HEK293 (cell line): ENCODE measurements at regions not wholly inside any gene's neighbourhood (a gene's known extent, or its start where the extent isn't known, plus 50 kb on each side); places are given as distances from the start of the nearest gene placed in this dataset.

ENCODE experiments used
- CTCF ChIA-PET: fragments of 350-600 bp; formaldehyde crosslinking; extraction: SDS; loops from one replicate; lab custom pipeline; 2021; ENCODE audit warnings: antibody characterized with exemption; lab: Yijun Ruan, JAX
- POLR2A ChIA-PET: fragments of 300-600 bp; formaldehyde crosslinking; extraction: SDS; loops from one replicate; lab custom pipeline; 2020; ENCODE audit warnings: antibody characterized with exemption, inconsistent platforms; lab: Yijun Ruan, JAX
- H3K27ac ChIP-seq: fragments of 200-500 bp; sonication (Bioruptor generic); 2 replicates; pipeline ENCODE4 v1.5.1; 2014; ENCODE audit warnings: low read depth, low read length, control low read depth, inconsistent platforms; ENCODE audit errors: extremely low read depth
- H3K36me3 ChIP-seq, 2 experiments: fragments of 200-500 bp in 1 of 2; sonication (Bioruptor generic) in 1 of 2; 1 replicate in 1 of 2; 2 replicates in 1 of 2; pipeline ENCODE4 v1.5.1; 2014 to 2017; ENCODE audit warnings: inconsistent platforms in 2 of 2, low read length in 2 of 2; ENCODE audit not compliant: control insufficient read depth in 2 of 2, insufficient read depth in 1 of 2
- H3K4me1 ChIP-seq: fragments of 200-500 bp; sonication (Bioruptor generic); 2 replicates; pipeline ENCODE4 v1.5.1; 2014; ENCODE audit warnings: mild to moderate bottlenecking, low read length, inconsistent platforms; ENCODE audit not compliant: control insufficient read depth, insufficient read depth
- H3K4me3 ChIP-seq: 2 replicates; pipeline ENCODE4 v1.5.1; 2011; ENCODE audit warnings: low read depth, mild to moderate bottlenecking, control low read depth, low read length, moderate library complexity
- H3K9me3 ChIP-seq: fragments of 200-500 bp; sonication (Bioruptor generic); 2 replicates; pipeline ENCODE4 v1.5.1; 2014; ENCODE audit warnings: low read depth, low read length, inconsistent platforms; ENCODE audit not compliant: control insufficient read depth, insufficient read depth
- FEZF1 ChIP-seq: fragments of 450-650 bp; formaldehyde crosslinking; IDR thresholded peaks from 2 replicates; pipeline ENCODE4 v1.5.1; 2016; ENCODE audit warnings: missing biosample characterization, missing genetic modification characterization
- IKZF3 ChIP-seq: fragments of 450-650 bp; IDR thresholded peaks from 2 replicates; pipeline ENCODE4 v1.5.0; 2018; ENCODE audit warnings: missing biosample characterization, mild to moderate bottlenecking, missing genetic modification characterization, moderate library complexity
- KLF16 ChIP-seq: fragments of 450-650 bp; formaldehyde crosslinking; IDR thresholded peaks from 2 replicates; pipeline ENCODE4 v1.5.1; 2017; ENCODE audit warnings: missing biosample characterization, missing genetic modification characterization
- KLF7 ChIP-seq: fragments of 450-650 bp; formaldehyde crosslinking; IDR thresholded peaks from 2 replicates; pipeline ENCODE4 v1.5.1; 2016; ENCODE audit warnings: missing biosample characterization, missing genetic modification characterization, borderline replicate concordance
- MZF1 ChIP-seq: fragments of 450-650 bp; formaldehyde crosslinking; IDR thresholded peaks from 2 replicates; pipeline ENCODE4 v1.5.1; 2017; ENCODE audit warnings: missing biosample characterization, missing genetic modification characterization, borderline replicate concordance
- OSR2 ChIP-seq: fragments of 450-650 bp; formaldehyde crosslinking; IDR thresholded peaks from 2 replicates; pipeline ENCODE4 v1.5.1; 2016; ENCODE audit warnings: missing biosample characterization, missing genetic modification characterization
- OVOL3 ChIP-seq: fragments of 450-650 bp; formaldehyde crosslinking; IDR thresholded peaks from 2 replicates; pipeline ENCODE4 v1.5.1; 2016; ENCODE audit warnings: missing biosample characterization, missing genetic modification characterization
- ZEB2 ChIP-seq: fragments of 450-650 bp; formaldehyde crosslinking; IDR thresholded peaks from 2 replicates; pipeline ENCODE4 v1.5.1; 2016; ENCODE audit warnings: missing biosample characterization, missing genetic modification characterization
- ZNF114 ChIP-seq: fragments of 450-650 bp; formaldehyde crosslinking; IDR thresholded peaks from 2 replicates; pipeline ENCODE4 v1.5.0; 2017; ENCODE audit warnings: missing biosample characterization, missing genetic modification characterization
- ZNF146 ChIP-seq: fragments of 450-650 bp; formaldehyde crosslinking; IDR thresholded peaks from 2 replicates; pipeline ENCODE4 v1.5.1; 2016; ENCODE audit warnings: missing biosample characterization, missing genetic modification characterization
- ZNF175 ChIP-seq: fragments of 450-650 bp; formaldehyde crosslinking; IDR thresholded peaks from 2 replicates; pipeline ENCODE4 v1.5.1; 2016; ENCODE audit warnings: missing biosample characterization, missing genetic modification characterization
- ZNF2 ChIP-seq: fragments of 450-650 bp; formaldehyde crosslinking; IDR thresholded peaks from 2 replicates; pipeline ENCODE4 v1.5.1; 2016; ENCODE audit warnings: missing biosample characterization, missing genetic modification characterization
- ZNF248 ChIP-seq: fragments of 450-650 bp; formaldehyde crosslinking; IDR thresholded peaks from 2 replicates; pipeline ENCODE4 v1.5.1; 2017; ENCODE audit warnings: missing biosample characterization, missing genetic modification characterization
- ZNF510 ChIP-seq: fragments of 450-650 bp; formaldehyde crosslinking; IDR thresholded peaks from 2 replicates; pipeline ENCODE4 v1.5.1; 2018; ENCODE audit warnings: mild to moderate bottlenecking, missing genetic modification characterization, missing biosample characterization; ENCODE audit not compliant: insufficient replicate concordance
- ZNF600 ChIP-seq: fragments of 450-650 bp; formaldehyde crosslinking; IDR thresholded peaks from 2 replicates; pipeline ENCODE4 v1.5.1; 2016; ENCODE audit warnings: missing biosample characterization, missing genetic modification characterization
- ZNF670 ChIP-seq: fragments of 450-650 bp; formaldehyde crosslinking; IDR thresholded peaks from 2 replicates; pipeline ENCODE4 v1.5.1; 2016; ENCODE audit warnings: missing biosample characterization, missing genetic modification characterization, low read depth
- ZNF76 ChIP-seq: fragments of 450-650 bp; formaldehyde crosslinking; IDR thresholded peaks from 2 replicates; pipeline ENCODE4; 2016; ENCODE audit warnings: low read depth, missing biosample characterization, missing genetic modification characterization, borderline replicate concordance
- ZNF768 ChIP-seq: fragments of 450-650 bp; formaldehyde crosslinking; IDR thresholded peaks from 2 replicates; pipeline ENCODE4 v1.5.1; 2018; ENCODE audit warnings: missing biosample characterization, mild to moderate bottlenecking, missing genetic modification characterization
- ZNF791 ChIP-seq: fragments of 450-650 bp; formaldehyde crosslinking; IDR thresholded peaks from 2 replicates; pipeline ENCODE4 v1.5.1; 2016; ENCODE audit warnings: missing biosample characterization, missing genetic modification characterization
- TF ChIP-seq, protein P1 (sequence below): fragments of 450-650 bp; formaldehyde crosslinking; IDR thresholded peaks from 2 replicates; pipeline ENCODE4 v1.5.1; 2016; ENCODE audit warnings: missing biosample characterization, missing genetic modification characterization
- TF ChIP-seq, protein P2 (sequence below): sonication (generic); formaldehyde crosslinking; IDR thresholded peaks from 2 replicates; pipeline ENCODE4 v1.8.1; 2022; ENCODE audit warnings: mild to moderate bottlenecking, moderate library complexity, missing genetic modification reagents
- TF ChIP-seq, protein P3 (sequence below): fragments of 450-650 bp; formaldehyde crosslinking; IDR thresholded peaks from 2 replicates; pipeline ENCODE4 v1.5.1; 2016; ENCODE audit warnings: missing biosample characterization, missing genetic modification characterization
- TF ChIP-seq, protein P4 (sequence below): fragments of 450-650 bp; formaldehyde crosslinking; IDR thresholded peaks from 2 replicates; pipeline ENCODE4 v1.5.1; 2016; ENCODE audit warnings: missing biosample characterization, missing genetic modification characterization
- TF ChIP-seq, protein P5 (sequence below): fragments of 450-650 bp; formaldehyde crosslinking; IDR thresholded peaks from 2 replicates; pipeline ENCODE4 v1.5.1; 2017; ENCODE audit warnings: missing biosample characterization, missing genetic modification characterization

DNA sequence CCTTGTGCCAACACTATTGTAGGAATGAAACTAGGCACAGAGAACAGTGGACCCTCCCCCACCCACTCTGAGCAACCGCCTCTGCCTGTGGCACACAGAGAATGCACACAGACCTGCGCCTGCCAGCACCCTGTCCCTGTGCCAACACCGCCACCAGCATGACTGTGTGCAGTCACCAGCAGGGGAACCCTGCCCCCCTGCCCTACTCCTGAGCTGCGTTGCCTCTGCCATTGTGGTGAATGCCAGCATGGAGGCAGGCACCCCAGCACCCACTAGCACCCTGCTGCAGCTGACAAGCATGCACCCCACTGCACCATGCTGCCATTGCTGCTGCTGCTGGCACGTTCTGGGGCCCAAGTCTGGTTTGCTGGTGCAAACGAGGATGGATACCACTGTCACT is 94.4 kb upstream of the PRLR start:
- H3K9me3 ChIP-seq = no peaks in the 10 kb centered on the region
- TF ChIP-seq, protein P1, sequence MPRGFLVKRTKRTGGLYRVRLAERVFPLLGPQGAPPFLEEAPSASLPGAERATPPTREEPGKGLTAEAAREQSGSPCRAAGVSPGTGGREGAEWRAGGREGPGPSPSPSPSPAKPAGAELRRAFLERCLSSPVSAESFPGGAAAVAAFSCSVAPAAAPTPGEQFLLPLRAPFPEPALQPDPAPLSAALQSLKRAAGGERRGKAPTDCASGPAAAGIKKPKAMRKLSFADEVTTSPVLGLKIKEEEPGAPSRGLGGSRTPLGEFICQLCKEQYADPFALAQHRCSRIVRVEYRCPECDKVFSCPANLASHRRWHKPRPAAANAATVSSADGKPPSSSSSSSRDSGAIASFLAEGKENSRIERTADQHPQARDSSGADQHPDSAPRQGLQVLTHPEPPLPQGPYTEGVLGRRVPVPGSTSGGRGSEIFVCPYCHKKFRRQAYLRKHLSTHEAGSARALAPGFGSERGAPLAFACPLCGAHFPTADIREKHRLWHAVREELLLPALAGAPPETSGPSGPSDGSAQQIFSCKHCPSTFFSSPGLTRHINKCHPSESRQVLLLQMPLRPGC (tag by site-specific recombination) = no peak
- TF ChIP-seq, protein P2, sequence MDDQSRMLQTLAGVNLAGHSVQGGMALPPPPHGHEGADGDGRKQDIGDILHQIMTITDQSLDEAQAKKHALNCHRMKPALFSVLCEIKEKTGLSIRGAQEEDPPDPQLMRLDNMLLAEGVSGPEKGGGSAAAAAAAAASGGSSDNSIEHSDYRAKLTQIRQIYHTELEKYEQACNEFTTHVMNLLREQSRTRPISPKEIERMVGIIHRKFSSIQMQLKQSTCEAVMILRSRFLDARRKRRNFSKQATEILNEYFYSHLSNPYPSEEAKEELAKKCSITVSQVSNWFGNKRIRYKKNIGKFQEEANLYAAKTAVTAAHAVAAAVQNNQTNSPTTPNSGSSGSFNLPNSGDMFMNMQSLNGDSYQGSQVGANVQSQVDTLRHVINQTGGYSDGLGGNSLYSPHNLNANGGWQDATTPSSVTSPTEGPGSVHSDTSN = 0 out of 2 replicates have a peak, but pooled peaks have one; percentile 38
- TF ChIP-seq OSR2 (tag by site-specific recombination) = no peak
- TF ChIP-seq ZNF248 (tag by site-specific recombination) = no peak
- no peak for TF ChIP-seq ZNF175 (tag by site-specific recombination)
- TF ChIP-seq KLF16 (tag by site-specific recombination) = no peak
- TF ChIP-seq ZEB2 (tag by site-specific recombination) = no peak
- POLR2A ChIA-PET = no interaction called here

DNA sequence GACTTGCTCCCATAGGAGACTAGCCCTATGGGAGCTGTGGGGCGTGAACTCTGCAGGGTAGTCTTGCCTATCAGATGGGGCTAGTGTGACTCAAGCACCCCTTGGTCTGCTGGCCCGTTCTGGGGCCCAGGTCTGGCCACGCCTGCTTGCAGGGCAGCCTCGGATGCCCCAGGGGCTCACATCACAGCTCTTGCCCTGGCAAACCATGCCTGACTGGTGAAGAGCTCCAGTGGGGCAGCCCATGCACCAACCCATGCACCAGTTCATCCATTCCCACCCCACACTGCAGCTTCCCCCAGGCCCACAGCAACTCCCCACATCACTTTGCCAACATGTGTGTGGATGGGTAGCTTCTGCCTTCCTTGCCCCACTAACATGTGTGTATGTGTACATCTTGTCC is 93.9 kb upstream of the PRLR start:
- H3K4me1 ChIP-seq = peaks cover 12% of the 10 kb centered on the region
- H3K36me3 ChIP-seq = no peaks in the 10 kb centered on the region
- H3K9me3 ChIP-seq = no peaks in the 10 kb centered on the region
- TF ChIP-seq, protein P3, sequence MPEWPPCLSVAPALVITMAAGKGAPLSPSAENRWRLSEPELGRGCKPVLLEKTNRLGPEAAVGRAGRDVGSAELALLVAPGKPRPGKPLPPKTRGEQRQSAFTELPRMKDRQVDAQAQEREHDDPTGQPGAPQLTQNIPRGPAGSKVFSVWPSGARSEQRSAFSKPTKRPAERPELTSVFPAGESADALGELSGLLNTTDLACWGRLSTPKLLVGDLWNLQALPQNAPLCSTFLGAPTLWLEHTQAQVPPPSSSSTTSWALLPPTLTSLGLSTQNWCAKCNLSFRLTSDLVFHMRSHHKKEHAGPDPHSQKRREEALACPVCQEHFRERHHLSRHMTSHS = no peak
- TF ChIP-seq ZNF768 = no peak
- TF ChIP-seq, protein P4, sequence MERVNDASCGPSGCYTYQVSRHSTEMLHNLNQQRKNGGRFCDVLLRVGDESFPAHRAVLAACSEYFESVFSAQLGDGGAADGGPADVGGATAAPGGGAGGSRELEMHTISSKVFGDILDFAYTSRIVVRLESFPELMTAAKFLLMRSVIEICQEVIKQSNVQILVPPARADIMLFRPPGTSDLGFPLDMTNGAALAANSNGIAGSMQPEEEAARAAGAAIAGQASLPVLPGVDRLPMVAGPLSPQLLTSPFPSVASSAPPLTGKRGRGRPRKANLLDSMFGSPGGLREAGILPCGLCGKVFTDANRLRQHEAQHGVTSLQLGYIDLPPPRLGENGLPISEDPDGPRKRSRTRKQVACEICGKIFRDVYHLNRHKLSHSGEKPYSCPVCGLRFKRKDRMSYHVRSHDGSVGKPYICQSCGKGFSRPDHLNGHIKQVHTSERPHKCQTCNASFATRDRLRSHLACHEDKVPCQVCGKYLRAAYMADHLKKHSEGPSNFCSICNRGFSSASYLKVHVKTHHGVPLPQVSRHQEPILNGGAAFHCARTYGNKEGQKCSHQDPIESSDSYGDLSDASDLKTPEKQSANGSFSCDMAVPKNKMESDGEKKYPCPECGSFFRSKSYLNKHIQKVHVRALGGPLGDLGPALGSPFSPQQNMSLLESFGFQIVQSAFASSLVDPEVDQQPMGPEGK (tag by site-specific recombination) = no peak
- TF ChIP-seq, protein P1 (tag by site-specific recombination) = no peak
- no peak for TF ChIP-seq KLF7 (tag by site-specific recombination)
- TF ChIP-seq ZNF510 (tag by site-specific recombination) = no peak
- TF ChIP-seq ZNF175 (tag by site-specific recombination) = no peak
- no peak for TF ChIP-seq MZF1 (tag by site-specific recombination)
- TF ChIP-seq ZNF114 (tag by site-specific recombination) = no peak
- no peak for TF ChIP-seq FEZF1
- TF ChIP-seq ZNF791 (tag by site-specific recombination) = no peak
- TF ChIP-seq OVOL3 (tag by site-specific recombination) = no peak
- TF ChIP-seq ZNF600 (tag by site-specific recombination) = no peak
- no peak for TF ChIP-seq ZNF76 (tag by site-specific recombination)
- no peak for TF ChIP-seq IKZF3 (tag by site-specific recombination)
- no peak for TF ChIP-seq ZNF2 (tag by site-specific recombination)
- TF ChIP-seq ZNF670 (tag by site-specific recombination) = no peak
- no peak for TF ChIP-seq ZNF146 (tag by site-specific recombination)
- TF ChIP-seq, protein P5, sequence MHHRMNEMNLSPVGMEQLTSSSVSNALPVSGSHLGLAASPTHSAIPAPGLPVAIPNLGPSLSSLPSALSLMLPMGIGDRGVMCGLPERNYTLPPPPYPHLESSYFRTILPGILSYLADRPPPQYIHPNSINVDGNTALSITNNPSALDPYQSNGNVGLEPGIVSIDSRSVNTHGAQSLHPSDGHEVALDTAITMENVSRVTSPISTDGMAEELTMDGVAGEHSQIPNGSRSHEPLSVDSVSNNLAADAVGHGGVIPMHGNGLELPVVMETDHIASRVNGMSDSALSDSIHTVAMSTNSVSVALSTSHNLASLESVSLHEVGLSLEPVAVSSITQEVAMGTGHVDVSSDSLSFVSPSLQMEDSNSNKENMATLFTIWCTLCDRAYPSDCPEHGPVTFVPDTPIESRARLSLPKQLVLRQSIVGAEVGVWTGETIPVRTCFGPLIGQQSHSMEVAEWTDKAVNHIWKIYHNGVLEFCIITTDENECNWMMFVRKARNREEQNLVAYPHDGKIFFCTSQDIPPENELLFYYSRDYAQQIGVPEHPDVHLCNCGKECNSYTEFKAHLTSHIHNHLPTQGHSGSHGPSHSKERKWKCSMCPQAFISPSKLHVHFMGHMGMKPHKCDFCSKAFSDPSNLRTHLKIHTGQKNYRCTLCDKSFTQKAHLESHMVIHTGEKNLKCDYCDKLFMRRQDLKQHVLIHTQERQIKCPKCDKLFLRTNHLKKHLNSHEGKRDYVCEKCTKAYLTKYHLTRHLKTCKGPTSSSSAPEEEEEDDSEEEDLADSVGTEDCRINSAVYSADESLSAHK (tag by site-specific recombination) = no peak
- H3K27ac ChIP-seq = no peak overlapping the region
- CTCF ChIA-PET = interaction anchor here (0.6 kb wide), 1 partner anchor 328 kb away, joined by 3 read pairs; no protein-coding TSS in a partner anchor
- no peak overlapping the region for H3K4me3 ChIP-seq
- POLR2A ChIA-PET = no interaction called here

More for the DNA sequence above, 94.4 kb upstream of the PRLR start:
- Histone ChIP-seq H3K4me1 (peaks cover 8% of the 10 kb centered on the region), H3K27ac (no peak overlapping the region), H3K4me3 (no peak overlapping the region), H3K36me3 (no peaks in the 10 kb centered on the region)
- CTCF ChIA-PET = interaction anchor here (0.6 kb wide), 1 partner anchor 327 kb away, joined by 3 read pairs; no protein-coding TSS in a partner anchor
